WTC11 (cell line): ENCODE measurements at regions not wholly inside any gene's neighbourhood (a gene's known extent, or its start where the extent isn't known, plus 50 kb on each side); places are given as distances from the start of the nearest gene placed in this dataset.

ENCODE experiments used
- ATAC-seq: fragments of 200-7000 bp; cut with Tn5 transposase; 2 replicates; pipeline ENCODE4 v1.10.0; 2021; ENCODE audit warnings: mild to moderate bottlenecking, moderate library complexity
- CTCF ChIA-PET: fragments of 300-600 bp; sonication (Branson Sonifier 250); formaldehyde crosslinking; loops from one replicate; lab custom pipeline; 2021; ENCODE audit warnings: antibody characterized with exemption; lab: Charles Lee
- POLR2A ChIA-PET: fragments of 350-600 bp; sonication (Branson Sonifier 250); formaldehyde crosslinking; loops from one replicate; lab custom pipeline; 2021; ENCODE audit warnings: antibody characterized with exemption; lab: Charles Lee
- DNase-seq: peaks from one replicate; pipeline ENCODE4 v3.0.0; 2021; ENCODE audit warnings: low spot score
- H3K27ac Mint-ChIP-seq: 2 replicates; pipeline ENCODE4 v1.8.0; 2021; ENCODE audit warnings: mixed read lengths
- H3K27me3 Mint-ChIP-seq: 2 replicates; pipeline ENCODE4 v1.8.0; 2021; ENCODE audit warnings: low read depth, mild to moderate bottlenecking, moderate library complexity, mixed read lengths
- H3K36me3 Mint-ChIP-seq: 2 replicates; pipeline ENCODE4 v1.8.0; 2021; ENCODE audit warnings: mixed read lengths
- H3K4me1 Mint-ChIP-seq: 2 replicates; pipeline ENCODE4 v1.8.0; 2022; ENCODE audit warnings: mixed read lengths
- H3K4me3 Mint-ChIP-seq: 2 replicates; pipeline ENCODE4 v1.8.0; 2021; ENCODE audit warnings: mild to moderate bottlenecking, moderate library complexity, mixed read lengths
- H3K9me3 Mint-ChIP-seq: 2 replicates; pipeline ENCODE4 v1.8.0; 2021; ENCODE audit warnings: mixed read lengths
- CBFB ChIP-seq: sonication (generic); formaldehyde crosslinking; IDR thresholded peaks from 2 replicates; pipeline ENCODE4 v1.8.1; 2022; ENCODE audit warnings: mild to moderate bottlenecking, low read depth, missing genetic modification reagents
- EMX1 ChIP-seq: fragments of 250-450 bp; sonication (Bioruptor Pico); IDR thresholded peaks from 2 replicates; pipeline ENCODE4 v1.8.0; 2021; ENCODE audit warnings: mild to moderate bottlenecking
- FOXJ3 ChIP-seq: sonication (generic); formaldehyde crosslinking; IDR thresholded peaks from 2 replicates; pipeline ENCODE4 v1.9.0; 2021; ENCODE audit warnings: missing genetic modification reagents, mild to moderate bottlenecking, borderline replicate concordance
- FOXP1 ChIP-seq: sonication (generic); formaldehyde crosslinking; IDR thresholded peaks from 2 replicates; pipeline ENCODE4 v1.8.0; 2022; ENCODE audit warnings: missing genetic modification reagents, mild to moderate bottlenecking, moderate library complexity, borderline replicate concordance
- HMGA2 ChIP-seq: fragments of 250-450 bp; sonication (Bioruptor Pico); IDR thresholded peaks from 2 replicates; pipeline ENCODE4 v1.4.0; 2021; ENCODE audit warnings: mild to moderate bottlenecking, moderate library complexity
- JUN ChIP-seq: sonication (generic); formaldehyde crosslinking; IDR thresholded peaks from 2 replicates; pipeline ENCODE4 v1.8.0; 2023; ENCODE audit warnings: mild to moderate bottlenecking, missing genetic modification reagents
- RORB ChIP-seq: fragments of 250-450 bp; sonication (Bioruptor Pico); IDR thresholded peaks from 2 replicates; pipeline ENCODE4 v1.9.0; 2021; ENCODE audit warnings: mild to moderate bottlenecking
- TEAD1 ChIP-seq: sonication (generic); formaldehyde crosslinking; IDR thresholded peaks from 2 replicates; pipeline ENCODE4 v1.8.0; 2022; ENCODE audit warnings: mild to moderate bottlenecking, missing genetic modification reagents
- TP53 ChIP-seq: sonication (generic); formaldehyde crosslinking; IDR thresholded peaks from 2 replicates; pipeline ENCODE4 v1.8.1; 2023; ENCODE audit warnings: mild to moderate bottlenecking, missing genetic modification reagents
- ZNF219 ChIP-seq: sonication (generic); formaldehyde crosslinking; IDR thresholded peaks from 2 replicates; pipeline ENCODE4 v1.8.0; 2023; ENCODE audit warnings: missing genetic modification reagents, mild to moderate bottlenecking, borderline replicate concordance
- ZNF232 ChIP-seq: sonication (generic); formaldehyde crosslinking; IDR thresholded peaks from 2 replicates; pipeline ENCODE4 v1.8.0; 2022; ENCODE audit warnings: mild to moderate bottlenecking, missing genetic modification reagents
- ZNF317 ChIP-seq: sonication (generic); formaldehyde crosslinking; IDR thresholded peaks from 2 replicates; pipeline ENCODE4 v1.8.1; 2023; ENCODE audit warnings: low read depth, mild to moderate bottlenecking, moderate library complexity, missing genetic modification reagents, borderline replicate concordance
- ZNF416 ChIP-seq: fragments of 250-450 bp; sonication (Bioruptor Pico); IDR thresholded peaks from 2 replicates; pipeline ENCODE4 v1.9.0; 2021; ENCODE audit warnings: mild to moderate bottlenecking, inconsistent platforms
- TF ChIP-seq, protein P1 (sequence below): sonication (generic); formaldehyde crosslinking; IDR thresholded peaks from 2 replicates; pipeline ENCODE4 v1.8.0; 2023; ENCODE audit warnings: mild to moderate bottlenecking, missing genetic modification reagents
- TF ChIP-seq, protein P2 (sequence below): sonication (generic); formaldehyde crosslinking; IDR thresholded peaks from 2 replicates; pipeline ENCODE4 v1.8.1; 2023; ENCODE audit warnings: mild to moderate bottlenecking, missing genetic modification reagents, borderline replicate concordance
- TF ChIP-seq, protein P3 (sequence below): fragments of 250-450 bp; sonication (Bioruptor Pico); IDR thresholded peaks from 2 replicates; pipeline ENCODE4 v1.9.0; 2021; ENCODE audit warnings: mild to moderate bottlenecking
- TF ChIP-seq, protein P4 (sequence below): fragments of 250-450 bp; sonication (Bioruptor Pico); IDR thresholded peaks from 2 replicates; pipeline ENCODE4 v1.9.0; 2021; ENCODE audit warnings: moderate library complexity, mild to moderate bottlenecking, inconsistent platforms, borderline replicate concordance
- TF ChIP-seq, protein P5 (sequence below): sonication (generic); formaldehyde crosslinking; IDR thresholded peaks from 2 replicates; pipeline ENCODE4 v1.8.0; 2022; ENCODE audit warnings: mild to moderate bottlenecking, missing genetic modification reagents
- TF ChIP-seq, protein P6 (sequence below): sonication (generic); formaldehyde crosslinking; IDR thresholded peaks from 2 replicates; pipeline ENCODE4 v1.8.1; 2023; ENCODE audit warnings: mild to moderate bottlenecking, moderate library complexity, missing genetic modification reagents

DNA sequence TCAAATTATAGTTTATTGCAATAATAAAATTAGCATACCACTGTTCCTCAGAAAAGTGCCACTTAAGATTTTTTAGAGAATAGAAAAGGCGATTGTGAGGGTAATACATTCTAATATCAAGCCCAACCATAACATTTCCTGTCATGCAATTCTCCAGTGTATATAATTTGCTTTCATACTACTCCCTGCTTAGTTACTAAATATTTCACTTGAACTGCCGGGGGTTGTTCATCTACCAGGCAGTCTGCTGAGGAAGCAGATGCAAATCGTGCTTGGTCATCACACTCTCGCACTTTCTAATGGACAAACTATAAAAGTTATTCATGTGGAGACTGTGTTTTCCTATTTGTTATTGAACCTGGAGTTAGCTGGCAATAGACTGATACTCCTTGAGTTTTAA, 645.6 kb upstream of the CBLB start (continued):
- TF ChIP-seq, protein P1, sequence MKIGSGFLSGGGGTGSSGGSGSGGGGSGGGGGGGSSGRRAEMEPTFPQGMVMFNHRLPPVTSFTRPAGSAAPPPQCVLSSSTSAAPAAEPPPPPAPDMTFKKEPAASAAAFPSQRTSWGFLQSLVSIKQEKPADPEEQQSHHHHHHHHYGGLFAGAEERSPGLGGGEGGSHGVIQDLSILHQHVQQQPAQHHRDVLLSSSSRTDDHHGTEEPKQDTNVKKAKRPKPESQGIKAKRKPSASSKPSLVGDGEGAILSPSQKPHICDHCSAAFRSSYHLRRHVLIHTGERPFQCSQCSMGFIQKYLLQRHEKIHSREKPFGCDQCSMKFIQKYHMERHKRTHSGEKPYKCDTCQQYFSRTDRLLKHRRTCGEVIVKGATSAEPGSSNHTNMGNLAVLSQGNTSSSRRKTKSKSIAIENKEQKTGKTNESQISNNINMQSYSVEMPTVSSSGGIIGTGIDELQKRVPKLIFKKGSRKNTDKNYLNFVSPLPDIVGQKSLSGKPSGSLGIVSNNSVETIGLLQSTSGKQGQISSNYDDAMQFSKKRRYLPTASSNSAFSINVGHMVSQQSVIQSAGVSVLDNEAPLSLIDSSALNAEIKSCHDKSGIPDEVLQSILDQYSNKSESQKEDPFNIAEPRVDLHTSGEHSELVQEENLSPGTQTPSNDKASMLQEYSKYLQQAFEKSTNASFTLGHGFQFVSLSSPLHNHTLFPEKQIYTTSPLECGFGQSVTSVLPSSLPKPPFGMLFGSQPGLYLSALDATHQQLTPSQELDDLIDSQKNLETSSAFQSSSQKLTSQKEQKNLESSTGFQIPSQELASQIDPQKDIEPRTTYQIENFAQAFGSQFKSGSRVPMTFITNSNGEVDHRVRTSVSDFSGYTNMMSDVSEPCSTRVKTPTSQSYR = no peak

DNA sequence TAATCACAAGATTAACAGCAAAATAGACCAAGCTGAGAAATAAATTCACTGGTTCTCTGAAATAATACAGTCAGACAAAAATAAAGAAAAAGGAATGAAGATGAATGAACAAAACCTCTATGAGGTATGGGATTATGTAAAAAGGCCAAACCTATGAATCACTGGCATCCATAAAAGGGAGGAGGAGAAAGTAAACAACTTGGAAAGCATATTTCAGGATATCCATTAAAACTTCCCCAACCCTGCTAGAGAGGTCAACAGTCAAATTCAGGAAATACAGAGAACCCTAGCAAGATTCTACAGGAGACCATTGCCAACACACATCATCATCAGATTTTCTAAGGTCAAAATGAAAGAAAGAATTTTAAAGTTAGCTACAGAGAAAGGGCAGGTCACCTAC, 649.7 kb upstream of the CBLB start:
- peaks cover 10% of the 10 kb centered on the region for H3K9me3 Mint-ChIP-seq
- ChIA-PET CTCF (no interaction called here), POLR2A (interaction anchor here (0.5 kb wide), 1 partner anchor 183 kb away, joined by 4 read pairs; no protein-coding TSS in a partner anchor)
- no peak overlapping the region for H3K27ac Mint-ChIP-seq
- ATAC-seq (no peak), DNase-seq (no peak)
- TF ChIP-seq ZNF317 (CRISPR knock-in tag) = no peak
- TF ChIP-seq, protein P1 = no peak
- TF ChIP-seq FOXP1 (CRISPR knock-in tag) = no peak
- H3K36me3 Mint-ChIP-seq = no peaks in the 10 kb centered on the region
- H3K27me3 Mint-ChIP-seq = peaks cover under 1% of the 10 kb centered on the region; the same call in 1 of the 2 replicates
- H3K4me3 Mint-ChIP-seq = no peak overlapping the region
- H3K4me1 Mint-ChIP-seq = no peaks in the 10 kb centered on the region

DNA sequence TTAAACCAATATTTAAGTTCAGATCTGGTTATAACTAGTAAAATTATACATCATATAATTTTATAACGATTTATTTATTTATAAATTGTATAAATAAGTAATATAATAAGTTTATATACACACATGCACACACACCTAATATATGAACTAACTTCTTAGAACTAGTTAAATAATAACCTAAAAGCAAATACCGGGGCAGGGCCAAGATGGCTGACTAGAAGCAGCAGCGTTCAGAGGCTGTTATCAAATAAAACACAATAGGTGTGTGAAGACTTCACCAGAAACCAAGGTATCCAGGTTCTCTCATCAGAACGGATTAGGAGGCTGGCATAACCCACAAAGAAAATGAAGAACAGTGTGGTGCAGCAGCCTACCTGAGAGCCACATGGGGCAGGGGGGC, 653.6 kb upstream of the CBLB start:
- peaks cover 3% of the 10 kb centered on the region for H3K36me3 Mint-ChIP-seq
- peaks cover 17% of the 10 kb centered on the region for H3K9me3 Mint-ChIP-seq
- H3K4me1 Mint-ChIP-seq = no peaks in the 10 kb centered on the region
- no peak overlapping the region for H3K27ac Mint-ChIP-seq
- ChIA-PET CTCF (no interaction called here), POLR2A (no interaction called here)
- TF ChIP-seq, protein P2, sequence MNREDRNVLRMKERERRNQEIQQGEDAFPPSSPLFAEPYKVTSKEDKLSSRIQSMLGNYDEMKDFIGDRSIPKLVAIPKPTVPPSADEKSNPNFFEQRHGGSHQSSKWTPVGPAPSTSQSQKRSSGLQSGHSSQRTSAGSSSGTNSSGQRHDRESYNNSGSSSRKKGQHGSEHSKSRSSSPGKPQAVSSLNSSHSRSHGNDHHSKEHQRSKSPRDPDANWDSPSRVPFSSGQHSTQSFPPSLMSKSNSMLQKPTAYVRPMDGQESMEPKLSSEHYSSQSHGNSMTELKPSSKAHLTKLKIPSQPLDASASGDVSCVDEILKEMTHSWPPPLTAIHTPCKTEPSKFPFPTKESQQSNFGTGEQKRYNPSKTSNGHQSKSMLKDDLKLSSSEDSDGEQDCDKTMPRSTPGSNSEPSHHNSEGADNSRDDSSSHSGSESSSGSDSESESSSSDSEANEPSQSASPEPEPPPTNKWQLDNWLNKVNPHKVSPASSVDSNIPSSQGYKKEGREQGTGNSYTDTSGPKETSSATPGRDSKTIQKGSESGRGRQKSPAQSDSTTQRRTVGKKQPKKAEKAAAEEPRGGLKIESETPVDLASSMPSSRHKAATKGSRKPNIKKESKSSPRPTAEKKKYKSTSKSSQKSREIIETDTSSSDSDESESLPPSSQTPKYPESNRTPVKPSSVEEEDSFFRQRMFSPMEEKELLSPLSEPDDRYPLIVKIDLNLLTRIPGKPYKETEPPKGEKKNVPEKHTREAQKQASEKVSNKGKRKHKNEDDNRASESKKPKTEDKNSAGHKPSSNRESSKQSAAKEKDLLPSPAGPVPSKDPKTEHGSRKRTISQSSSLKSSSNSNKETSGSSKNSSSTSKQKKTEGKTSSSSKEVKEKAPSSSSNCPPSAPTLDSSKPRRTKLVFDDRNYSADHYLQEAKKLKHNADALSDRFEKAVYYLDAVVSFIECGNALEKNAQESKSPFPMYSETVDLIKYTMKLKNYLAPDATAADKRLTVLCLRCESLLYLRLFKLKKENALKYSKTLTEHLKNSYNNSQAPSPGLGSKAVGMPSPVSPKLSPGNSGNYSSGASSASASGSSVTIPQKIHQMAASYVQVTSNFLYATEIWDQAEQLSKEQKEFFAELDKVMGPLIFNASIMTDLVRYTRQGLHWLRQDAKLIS (CRISPR knock-in tag) = no peak
- TF ChIP-seq HMGA2 (CRISPR knock-in tag) (peak; percentile 61), FOXJ3 (no peak), EMX1 (no peak)
- H3K4me3 Mint-ChIP-seq = no peak overlapping the region
- DNase-seq = no peak
- peaks cover 3% of the 10 kb centered on the region; the same call in 1 of the 2 replicates for H3K27me3 Mint-ChIP-seq
- ATAC-seq = no peak

DNA sequence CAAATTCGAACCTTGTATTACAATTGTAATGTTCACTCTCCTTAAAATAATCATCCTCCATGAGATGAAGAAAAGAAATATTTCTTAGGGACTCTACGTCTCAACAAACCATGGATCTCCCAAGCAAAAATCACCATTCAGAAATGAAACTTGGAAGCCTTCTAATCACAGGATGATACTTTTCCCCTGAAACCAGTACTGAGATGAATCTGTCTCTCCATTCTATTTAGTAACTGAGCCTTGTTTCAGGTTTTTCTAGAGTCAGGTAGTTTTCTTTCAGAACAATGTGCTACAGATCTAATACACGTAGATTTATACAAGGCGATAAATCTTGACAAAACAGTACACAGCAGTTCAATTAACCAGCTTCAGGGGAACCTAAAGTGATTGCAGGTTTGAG, 660.1 kb upstream of the CBLB start:
- H3K27ac Mint-ChIP-seq = no peak overlapping the region
- H3K4me3 Mint-ChIP-seq = no peak overlapping the region
- no peak for ATAC-seq
- CTCF ChIA-PET = no interaction called here
- POLR2A ChIA-PET = no interaction called here
- TF ChIP-seq, protein P3, sequence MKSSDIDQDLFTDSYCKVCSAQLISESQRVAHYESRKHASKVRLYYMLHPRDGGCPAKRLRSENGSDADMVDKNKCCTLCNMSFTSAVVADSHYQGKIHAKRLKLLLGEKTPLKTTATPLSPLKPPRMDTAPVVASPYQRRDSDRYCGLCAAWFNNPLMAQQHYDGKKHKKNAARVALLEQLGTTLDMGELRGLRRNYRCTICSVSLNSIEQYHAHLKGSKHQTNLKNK (CRISPR knock-in tag) = no peak
- no peak for TF ChIP-seq CBFB (CRISPR knock-in tag)
- TF ChIP-seq, protein P4, sequence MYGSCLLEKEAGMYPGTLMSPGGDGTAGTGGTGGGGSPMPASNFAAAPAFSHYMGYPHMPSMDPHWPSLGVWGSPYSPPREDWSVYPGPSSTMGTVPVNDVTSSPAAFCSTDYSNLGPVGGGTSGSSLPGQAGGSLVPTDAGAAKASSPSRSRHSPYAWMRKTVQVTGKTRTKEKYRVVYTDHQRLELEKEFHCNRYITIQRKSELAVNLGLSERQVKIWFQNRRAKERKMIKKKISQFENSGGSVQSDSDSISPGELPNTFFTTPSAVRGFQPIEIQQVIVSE = no peak
- no peak for TF ChIP-seq ZNF232
- TF ChIP-seq ZNF219 = no peak
- TF ChIP-seq TEAD1 (CRISPR knock-in tag) = no peak
- no peak for TF ChIP-seq ZNF416
- TF ChIP-seq, protein P5, sequence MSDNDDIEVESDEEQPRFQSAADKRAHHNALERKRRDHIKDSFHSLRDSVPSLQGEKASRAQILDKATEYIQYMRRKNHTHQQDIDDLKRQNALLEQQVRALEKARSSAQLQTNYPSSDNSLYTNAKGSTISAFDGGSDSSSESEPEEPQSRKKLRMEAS = no peak
- no peak for TF ChIP-seq RORB
- no peak for TF ChIP-seq JUN
- TF ChIP-seq, protein P6, sequence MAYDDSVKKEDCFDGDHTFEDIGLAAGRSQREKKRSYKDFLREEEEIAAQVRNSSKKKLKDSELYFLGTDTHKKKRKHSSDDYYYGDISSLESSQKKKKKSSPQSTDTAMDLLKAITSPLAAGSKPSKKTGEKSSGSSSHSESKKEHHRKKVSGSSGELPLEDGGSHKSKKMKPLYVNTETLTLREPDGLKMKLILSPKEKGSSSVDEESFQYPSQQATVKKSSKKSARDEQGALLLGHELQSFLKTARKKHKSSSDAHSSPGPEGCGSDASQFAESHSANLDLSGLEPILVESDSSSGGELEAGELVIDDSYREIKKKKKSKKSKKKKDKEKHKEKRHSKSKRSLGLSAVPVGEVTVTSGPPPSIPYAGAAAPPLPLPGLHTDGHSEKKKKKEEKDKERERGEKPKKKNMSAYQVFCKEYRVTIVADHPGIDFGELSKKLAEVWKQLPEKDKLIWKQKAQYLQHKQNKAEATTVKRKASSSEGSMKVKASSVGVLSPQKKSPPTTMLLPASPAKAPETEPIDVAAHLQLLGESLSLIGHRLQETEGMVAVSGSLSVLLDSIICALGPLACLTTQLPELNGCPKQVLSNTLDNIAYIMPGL (CRISPR knock-in tag) = no peak
- no peak for TF ChIP-seq TP53 (CRISPR knock-in tag)
- peaks cover 66% of the 10 kb centered on the region for H3K9me3 Mint-ChIP-seq
- peaks cover 17% of the 10 kb centered on the region for H3K4me1 Mint-ChIP-seq
- no peak for DNase-seq
- H3K27me3 Mint-ChIP-seq = no peaks in the 10 kb centered on the region
- H3K36me3 Mint-ChIP-seq = peaks cover 45% of the 10 kb centered on the region
